Lung (tissue), 11 donors: ENCODE measurements at regions not wholly inside any gene's neighbourhood (a gene's known extent, or its start where the extent isn't known, plus 50 kb on each side); places are given as distances from the start of the nearest gene placed in this dataset.
"Not testable (repeated sequence)": the region's sequence is repeated elsewhere in the genome, so short reads cannot be mapped to it uniquely, and the experiment has no call there.

ENCODE experiments used
- ATAC-seq: fragments of 200-7000 bp; cut with Tn5 transposase; one replicate; pipeline ENCODE4 v1.9.1; 2020; ENCODE audit warnings: moderate number of reproducible peaks; ENCODE audit not compliant: insufficient read depth, low FRiP score
- DNase-seq, 3 donors: peaks; one replicate each; pipeline ENCODE4 v3.0.0-alpha.2; 2013 to 2017
- H3K27ac ChIP-seq, 2 donors: one replicate each; pipeline ENCODE4 v1.5.1; 2013; ENCODE audit warnings: mild to moderate bottlenecking in 2 of 2, moderate library complexity in 2 of 2, control low read depth in 1 of 2, inconsistent platforms in 1 of 2, low read depth in 1 of 2, low read length in 1 of 2
- H3K27me3 ChIP-seq, 3 donors: one replicate each; pipeline ENCODE4 v1.5.1; 2013; ENCODE audit warnings: low read length in 2 of 3; ENCODE audit not compliant: control insufficient read depth in 3 of 3, insufficient read depth in 3 of 3
- H3K36me3 ChIP-seq, 4 donors: one replicate each; pipeline ENCODE4 v1.5.1; 2013; ENCODE audit warnings: low read length in 4 of 4, mild to moderate bottlenecking in 1 of 4, moderate library complexity in 1 of 4; ENCODE audit not compliant: control insufficient read depth in 4 of 4, insufficient read depth in 4 of 4
- H3K4me1 ChIP-seq, 5 donors: one replicate each; pipeline ENCODE4 v1.5.1; 2013; ENCODE audit warnings: low read length in 5 of 5, mild to moderate bottlenecking in 2 of 5, moderate library complexity in 1 of 5; ENCODE audit not compliant: control insufficient read depth in 5 of 5, insufficient read depth in 5 of 5
- H3K4me3 ChIP-seq: one replicate; pipeline ENCODE4 v1.5.1; 2013; ENCODE audit warnings: mild to moderate bottlenecking, control low read depth, moderate library complexity
- H3K9ac ChIP-seq, 2 donors: one replicate each; pipeline ENCODE4 v1.5.1; 2013; ENCODE audit warnings: low read length in 2 of 2, control low read depth in 1 of 2; ENCODE audit not compliant: insufficient read depth in 1 of 2
- H3K9me3 ChIP-seq, 4 donors: one replicate each; pipeline ENCODE4 v1.5.1; 2013; ENCODE audit warnings: low read length in 3 of 4, mild to moderate bottlenecking in 1 of 4, moderate library complexity in 1 of 4; ENCODE audit not compliant: control insufficient read depth in 4 of 4, insufficient read depth in 3 of 4
- CTCF ChIP-seq: IDR thresholded peaks from 2 replicates; pipeline ENCODE4 v1.5.1; 2012; ENCODE audit warnings: mild to moderate bottlenecking; ENCODE audit errors: control extremely low read depth, extremely low read depth
- WGBS, 2 donors: extraction: QIAGEN DNeasy Blood & Tissue Kit; methylation state at CpG; one replicate each; pipeline ENCODE4 v1.1.7; 2013; 5-methylcytosine and 5-hydroxymethylcytosine counted together
- donor health status: control.
- donor health status: control.
- donor health status: Bipolar disorder and iron deficiency.
- donor health status: healthy.
- donor health status: DM: yes; HTN: yes; CAD: no.

GRCh38 chr4:3896441-3896840 is 130.3 kb downstream of the ADRA2C start:
- no peak overlapping the region for H3K4me3 ChIP-seq
- WGBS, 2 donors: 55 to 68% methylated on average over 6 of the region's 6 CpGs

GRCh38 chr4:3896871-3897578 is 130.8 kb downstream of the ADRA2C start:
- not testable (repeated sequence) for DNase-seq, H3K4me1 ChIP-seq, H3K9me3 ChIP-seq, H3K36me3 ChIP-seq, H3K4me3 ChIP-seq, ATAC-seq, H3K9ac ChIP-seq, H3K27me3 ChIP-seq, H3K27ac ChIP-seq
- WGBS, 2 donors: 88 to 96% methylated on average over 20 of the region's 20 CpGs

More at GRCh38 chr4:3896441-3896840, 130.3 kb downstream of the ADRA2C start:
- Histone ChIP-seq H3K27me3 (no peaks in the 10 kb centered on the region), H3K9ac (no peak overlapping the region), H3K36me3 (no peaks in the 10 kb centered on the region), H3K4me1 (no peaks in the 10 kb centered on the region), H3K27ac (no peak overlapping the region), H3K9me3 (no peaks in the 10 kb centered on the region)
- ATAC-seq (no peak), DNase-seq (no peak)
- TF ChIP-seq CTCF: no peak

GRCh38 chr4:3898098-3898497 is 131.9 kb downstream of the ADRA2C start:
- Histone ChIP-seq H3K4me1 (no peaks in the 10 kb centered on the region), H3K9ac (no peak overlapping the region), H3K27me3 (no peaks in the 10 kb centered on the region), H3K27ac (no peak overlapping the region), H3K9me3 (no peaks in the 10 kb centered on the region), H3K36me3 (no peaks in the 10 kb centered on the region), H3K4me3 (no peak overlapping the region)
- 86 to 87% methylated on average over 19 of the region's 19 CpGs for WGBS, 2 donors
- no peak for TF ChIP-seq CTCF
- ATAC-seq: no peak
- no peak for DNase-seq

- WGBS, 2 donors: 85 to 93% methylated on average over 10 of the region's 10 CpGs
- not testable (repeated sequence) for ATAC-seq, H3K36me3 ChIP-seq
These were observed 132.7 kb downstream of the ADRA2C start for GRCh38 chr4:3898928-3899327.

GRCh38 chr4:3904264-3904955 is 138.2 kb downstream of the ADRA2C start:
- H3K4me1 ChIP-seq, H3K27me3 ChIP-seq, H3K4me3 ChIP-seq, H3K27ac ChIP-seq, DNase-seq, H3K36me3 ChIP-seq, H3K9ac ChIP-seq, ATAC-seq, H3K9me3 ChIP-seq: not testable (repeated sequence)
- 70 to 72% methylated on average over 14 of the region's 15 CpGs for WGBS, 2 donors

More at GRCh38 chr4:3898928-3899327, 132.7 kb downstream of the ADRA2C start:
- H3K4me3 ChIP-seq, H3K27me3 ChIP-seq, DNase-seq, H3K9me3 ChIP-seq, H3K4me1 ChIP-seq, H3K9ac ChIP-seq, H3K27ac ChIP-seq: not testable (repeated sequence)

- not testable (repeated sequence) for ATAC-seq, H3K36me3 ChIP-seq, H3K4me1 ChIP-seq, DNase-seq, H3K4me3 ChIP-seq, H3K27ac ChIP-seq, H3K9ac ChIP-seq, H3K9me3 ChIP-seq, H3K27me3 ChIP-seq
- WGBS, 2 donors: 93 to 96% methylated on average over 3 of the region's 3 CpGs
These were observed 143.4 kb downstream of the ADRA2C start for GRCh38 chr4:3909616-3910015.
